Caco-2 (cell line): ENCODE measurements at regions not wholly inside any gene's neighbourhood (a gene's known extent, or its start where the extent isn't known, plus 50 kb on each side); places are given as distances from the start of the nearest gene placed in this dataset.

Source experiments
- BruUV-seq: library from RNA; stranded (reverse); fragments of 400-500 nt; replicated peaks from 2 replicates; lab custom pipeline; 2021; lab: Mats Ljungman, UMichigan
- CTCF ChIA-PET: fragments of 300-600 bp; sonication (Branson Sonifier 250); formaldehyde crosslinking; loops from one replicate; lab custom pipeline; 2022; ENCODE audit warnings: antibody characterized with exemption; lab: Charles Lee
- POLR2A ChIA-PET: fragments of 300-600 bp; sonication (Branson Sonifier 250); formaldehyde crosslinking; loops from one replicate; lab custom pipeline; 2022; ENCODE audit warnings: antibody characterized with exemption; lab: Charles Lee
- DNase-seq, 2 experiments: peaks; one replicate each; pipeline versions ENCODE4 v3.0.0 to v3.0.0-alpha.2; 2020 to 2022
- H3K27me3 ChIP-seq: replicated peaks from 2 replicates; pipeline ENCODE4 v1.6.0; 2011; ENCODE audit warnings: low read length; ENCODE audit not compliant: control insufficient read depth, insufficient read depth
- H3K36me3 ChIP-seq: 2 replicates; pipeline ENCODE4 v1.5.1; 2011; ENCODE audit warnings: low read length; ENCODE audit not compliant: control insufficient read depth, insufficient read depth
- H3K4me1 ChIP-seq: fragments of 250-450 bp; sonication (Bioruptor Pico); 2 replicates; pipeline ENCODE4 v1.5.1; 2020; ENCODE audit warnings: mild to moderate bottlenecking
- H3K4me3 ChIP-seq: 2 replicates; pipeline ENCODE4 v1.5.1; 2011; ENCODE audit warnings: low read depth, mild to moderate bottlenecking, control low read depth, low read length
- H3K9me3 ChIP-seq: fragments of 250-450 bp; sonication (Bioruptor Pico); 2 replicates; pipeline ENCODE4 v1.5.1; 2020; ENCODE audit warnings: mild to moderate bottlenecking, moderate library complexity
- H3K27ac Mint-ChIP-seq: one replicate; pipeline ENCODE4 v1.8.0; 2022; ENCODE audit warnings: mixed read lengths; ENCODE audit not compliant: unreplicated experiment
- H3K27me3 Mint-ChIP-seq: one replicate; pipeline ENCODE4 v1.8.0; 2022; ENCODE audit warnings: mixed read lengths; ENCODE audit not compliant: insufficient read depth, unreplicated experiment
- H3K36me3 Mint-ChIP-seq: one replicate; pipeline ENCODE4 v1.8.0; 2022; ENCODE audit warnings: mild to moderate bottlenecking, mixed read lengths; ENCODE audit not compliant: insufficient read depth, unreplicated experiment
- H3K4me1 Mint-ChIP-seq: one replicate; pipeline ENCODE4 v1.8.0; 2022; ENCODE audit warnings: low read depth, mixed read lengths; ENCODE audit not compliant: unreplicated experiment
- H3K4me3 Mint-ChIP-seq: one replicate; pipeline ENCODE4 v1.8.0; 2022; ENCODE audit warnings: mild to moderate bottlenecking, moderate library complexity, mixed read lengths; ENCODE audit not compliant: unreplicated experiment
- H3K9me3 Mint-ChIP-seq: one replicate; pipeline ENCODE4 v1.8.0; 2022; ENCODE audit warnings: mixed read lengths; ENCODE audit not compliant: unreplicated experiment
- intact Hi-C: fragments of 100-400 bp; cut with micrococcal nuclease; formaldehyde crosslinking; loops from one replicate; pipeline ENCODE4 v1.10.0; 2022; ENCODE audit not compliant: unreplicated experiment
- TF ChIP-seq, protein P1 (sequence below), 2 experiments: fragments of 200-600 bp in 1 of 2; IDR thresholded peaks; 1 replicate in 1 of 2; 2 replicates in 1 of 2; pipeline versions ENCODE4 v1.5.1 to v1.8.0; 2011 to 2022; ENCODE audit warnings: antibody characterized with exemption in 1 of 2, control low read depth in 1 of 2, inconsistent platforms in 1 of 2, low read depth in 1 of 2, low read length in 1 of 2, mild to moderate bottlenecking in 1 of 2, moderate library complexity in 1 of 2; ENCODE audit not compliant: insufficient read depth in 1 of 2, severe bottlenecking in 1 of 2, unreplicated experiment in 1 of 2

DNA sequence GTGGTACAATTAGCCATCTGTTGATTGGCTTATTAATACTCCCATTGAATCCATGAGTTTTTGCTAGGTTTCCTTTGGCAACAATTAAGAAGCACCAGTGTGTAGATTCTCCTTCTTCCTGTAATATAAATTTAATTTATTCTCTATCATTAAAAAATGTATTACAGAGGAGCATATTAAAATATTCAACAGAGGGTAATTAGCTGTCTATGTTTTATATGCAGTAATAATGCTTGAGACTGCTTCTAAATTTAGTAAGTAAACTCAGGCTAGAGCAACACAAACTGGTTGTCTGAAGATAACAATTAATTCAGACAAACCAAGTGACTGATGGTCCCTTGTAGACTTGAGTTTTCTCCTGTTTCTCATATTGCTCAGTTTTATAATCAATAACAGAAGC lies 192.4 kb downstream of the FAT4 start:
- Mint-ChIP-seq H3K9me3 (no peaks in the 10 kb centered on the region), H3K27ac (no peak overlapping the region), H3K27me3 (peaks cover 3% of the 10 kb centered on the region), H3K4me3 (no peak overlapping the region), H3K4me1 (no peaks in the 10 kb centered on the region), H3K36me3 (no peaks in the 10 kb centered on the region)
- CTCF ChIA-PET, result no interaction called here
- H3K27me3 ChIP-seq, result no peaks in the 10 kb centered on the region
- DNase-seq, result no peak
- POLR2A ChIA-PET, result no interaction called here
- intact Hi-C loops, result no loop called here
- no peaks in the 10 kb centered on the region for H3K4me1 ChIP-seq
- no peak overlapping the region for H3K4me3 ChIP-seq
- BruUV-seq, result no TSS peak
- TF ChIP-seq, protein P1, sequence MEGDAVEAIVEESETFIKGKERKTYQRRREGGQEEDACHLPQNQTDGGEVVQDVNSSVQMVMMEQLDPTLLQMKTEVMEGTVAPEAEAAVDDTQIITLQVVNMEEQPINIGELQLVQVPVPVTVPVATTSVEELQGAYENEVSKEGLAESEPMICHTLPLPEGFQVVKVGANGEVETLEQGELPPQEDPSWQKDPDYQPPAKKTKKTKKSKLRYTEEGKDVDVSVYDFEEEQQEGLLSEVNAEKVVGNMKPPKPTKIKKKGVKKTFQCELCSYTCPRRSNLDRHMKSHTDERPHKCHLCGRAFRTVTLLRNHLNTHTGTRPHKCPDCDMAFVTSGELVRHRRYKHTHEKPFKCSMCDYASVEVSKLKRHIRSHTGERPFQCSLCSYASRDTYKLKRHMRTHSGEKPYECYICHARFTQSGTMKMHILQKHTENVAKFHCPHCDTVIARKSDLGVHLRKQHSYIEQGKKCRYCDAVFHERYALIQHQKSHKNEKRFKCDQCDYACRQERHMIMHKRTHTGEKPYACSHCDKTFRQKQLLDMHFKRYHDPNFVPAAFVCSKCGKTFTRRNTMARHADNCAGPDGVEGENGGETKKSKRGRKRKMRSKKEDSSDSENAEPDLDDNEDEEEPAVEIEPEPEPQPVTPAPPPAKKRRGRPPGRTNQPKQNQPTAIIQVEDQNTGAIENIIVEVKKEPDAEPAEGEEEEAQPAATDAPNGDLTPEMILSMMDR (IDR thresholded peaks at IDR 0.05; ENCODE audit: insufficient read depth in 1 of 2, low read depth in 1 of 2, low read length in 1 of 2, severe bottlenecking in 1 of 2, unreplicated experiment in 1 of 2), result no peak
- no peaks in the 10 kb centered on the region for H3K36me3 ChIP-seq
- H3K9me3 ChIP-seq, result no peaks in the 10 kb centered on the region

DNA sequence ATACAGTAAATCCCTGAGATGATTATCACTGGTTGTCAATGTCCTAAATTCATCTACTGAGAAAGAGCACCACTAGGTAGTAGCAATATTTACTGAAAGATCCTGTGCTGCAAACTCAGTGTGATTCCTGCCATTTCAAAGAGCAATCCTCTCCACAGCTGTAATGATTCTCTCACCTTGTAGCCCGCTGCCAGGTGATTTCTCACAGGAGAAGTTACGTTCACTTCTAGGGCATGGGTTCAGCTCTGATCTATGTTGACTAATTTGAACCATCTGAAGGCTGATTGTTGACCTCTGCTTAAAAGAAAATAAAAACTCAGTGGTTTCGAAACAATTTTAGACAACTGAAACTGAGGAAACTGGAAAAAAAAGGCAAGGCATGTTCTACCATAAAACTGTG lies 197.0 kb downstream of the FAT4 start:
- Histone ChIP-seq H3K4me3 (no peak overlapping the region), H3K4me1 (no peaks in the 10 kb centered on the region), H3K27me3 (no peaks in the 10 kb centered on the region), H3K9me3 (no peaks in the 10 kb centered on the region), H3K36me3 (no peaks in the 10 kb centered on the region)
- no peaks in the 10 kb centered on the region for H3K9me3 Mint-ChIP-seq
- no peaks in the 10 kb centered on the region for H3K36me3 Mint-ChIP-seq
- CTCF ChIA-PET, result no interaction called here
- TF ChIP-seq, protein P1 (IDR thresholded peaks at IDR 0.05; ENCODE audit: insufficient read depth in 1 of 2, low read depth in 1 of 2, low read length in 1 of 2, severe bottlenecking in 1 of 2, unreplicated experiment in 1 of 2), result no peak
- intact Hi-C loops, result no loop called here
- DNase-seq, result no peak
- BruUV-seq, result no TSS peak
- POLR2A ChIA-PET, result no interaction called here
- H3K4me3 Mint-ChIP-seq, result no peak overlapping the region
- no peaks in the 10 kb centered on the region for H3K4me1 Mint-ChIP-seq
- no peaks in the 10 kb centered on the region for H3K27me3 Mint-ChIP-seq
- H3K27ac Mint-ChIP-seq, result no peak overlapping the region

DNA sequence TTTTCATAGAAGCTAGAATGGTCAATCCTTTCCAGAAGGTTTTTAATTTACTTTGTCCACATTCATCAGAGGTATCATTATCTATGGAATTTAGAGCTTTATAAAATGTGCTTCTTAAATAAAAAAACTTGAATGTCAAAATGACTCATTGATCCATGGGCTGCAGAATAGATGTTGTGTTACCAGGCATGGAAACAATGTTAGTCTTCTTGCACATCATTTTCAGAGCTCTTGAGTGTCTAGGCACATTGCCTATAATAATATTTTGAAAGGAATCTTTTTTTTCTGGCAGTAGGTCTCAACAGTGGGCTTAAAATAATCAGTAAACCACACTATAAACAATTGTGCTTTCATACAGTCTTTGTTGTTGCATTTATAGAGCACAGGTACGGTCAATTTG lies 200.3 kb downstream of the FAT4 start:
- TF ChIP-seq, protein P1 (IDR thresholded peaks at IDR 0.05; ENCODE audit: insufficient read depth in 1 of 2, low read depth in 1 of 2, low read length in 1 of 2, severe bottlenecking in 1 of 2, unreplicated experiment in 1 of 2), result no peak
- no peak overlapping the region for H3K27ac Mint-ChIP-seq
- Histone ChIP-seq H3K9me3 (no peaks in the 10 kb centered on the region), H3K36me3 (no peaks in the 10 kb centered on the region), H3K4me1 (no peaks in the 10 kb centered on the region), H3K27me3 (no peaks in the 10 kb centered on the region), H3K4me3 (no peak overlapping the region)
- H3K4me3 Mint-ChIP-seq, result no peak overlapping the region
- POLR2A ChIA-PET, result no interaction called here
- BruUV-seq, result no TSS peak
- DNase-seq, result no peak
- no peaks in the 10 kb centered on the region for H3K9me3 Mint-ChIP-seq
- no peaks in the 10 kb centered on the region for H3K4me1 Mint-ChIP-seq
- no peaks in the 10 kb centered on the region for H3K27me3 Mint-ChIP-seq
- intact Hi-C loops, result no loop called here
- H3K36me3 Mint-ChIP-seq, result no peaks in the 10 kb centered on the region
- CTCF ChIA-PET, result no interaction called here
